Activated CD4-positive, alpha-beta T cell treated with anti-CD3 and anti-CD28 coated beads, Interleukin-2, Interleukin-6, amounts not matched to agents 100 ng/mL and 50 ng/mL, durations not matched to agents 16 hours and 8 hours (primary cell): ENCODE measurements at regions not wholly inside any gene's neighbourhood (a gene's known extent, or its start where the extent isn't known, plus 50 kb on each side); places are given as distances from the start of the nearest gene placed in this dataset.
A peak's percentile ranks its signal among the peaks of the same experiment; 100 is the strongest.
"Not testable (repeated sequence)": the region's sequence is repeated elsewhere in the genome, so short reads cannot be mapped to it uniquely, and the experiment has no call there.

ENCODE experiments used
- DNase-seq: peaks from one replicate; pipeline ENCODE4 v3.0.0-alpha.2; 2020

DNA sequence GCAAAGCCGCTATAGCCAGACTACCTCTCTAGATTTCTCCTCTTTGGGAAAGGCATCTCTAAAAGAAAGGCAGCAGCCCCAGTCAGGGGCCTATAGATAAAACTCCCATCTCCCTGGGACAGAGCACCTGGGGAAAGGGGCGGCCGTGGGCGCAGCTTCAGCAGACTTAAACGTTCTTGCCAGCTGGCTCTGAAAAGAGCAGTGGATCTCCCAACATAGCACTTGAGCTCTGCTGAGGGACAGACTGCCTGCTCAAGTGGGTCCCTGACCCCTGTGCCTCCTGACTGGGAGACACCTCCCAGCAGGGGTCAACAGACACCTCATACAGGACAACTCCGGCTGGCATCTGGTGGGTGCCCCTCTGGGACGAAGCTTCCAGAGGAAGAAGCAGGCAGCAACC, 276.5 kb downstream of the CD109 start:
- not testable (repeated sequence) for DNase-seq

DNA sequence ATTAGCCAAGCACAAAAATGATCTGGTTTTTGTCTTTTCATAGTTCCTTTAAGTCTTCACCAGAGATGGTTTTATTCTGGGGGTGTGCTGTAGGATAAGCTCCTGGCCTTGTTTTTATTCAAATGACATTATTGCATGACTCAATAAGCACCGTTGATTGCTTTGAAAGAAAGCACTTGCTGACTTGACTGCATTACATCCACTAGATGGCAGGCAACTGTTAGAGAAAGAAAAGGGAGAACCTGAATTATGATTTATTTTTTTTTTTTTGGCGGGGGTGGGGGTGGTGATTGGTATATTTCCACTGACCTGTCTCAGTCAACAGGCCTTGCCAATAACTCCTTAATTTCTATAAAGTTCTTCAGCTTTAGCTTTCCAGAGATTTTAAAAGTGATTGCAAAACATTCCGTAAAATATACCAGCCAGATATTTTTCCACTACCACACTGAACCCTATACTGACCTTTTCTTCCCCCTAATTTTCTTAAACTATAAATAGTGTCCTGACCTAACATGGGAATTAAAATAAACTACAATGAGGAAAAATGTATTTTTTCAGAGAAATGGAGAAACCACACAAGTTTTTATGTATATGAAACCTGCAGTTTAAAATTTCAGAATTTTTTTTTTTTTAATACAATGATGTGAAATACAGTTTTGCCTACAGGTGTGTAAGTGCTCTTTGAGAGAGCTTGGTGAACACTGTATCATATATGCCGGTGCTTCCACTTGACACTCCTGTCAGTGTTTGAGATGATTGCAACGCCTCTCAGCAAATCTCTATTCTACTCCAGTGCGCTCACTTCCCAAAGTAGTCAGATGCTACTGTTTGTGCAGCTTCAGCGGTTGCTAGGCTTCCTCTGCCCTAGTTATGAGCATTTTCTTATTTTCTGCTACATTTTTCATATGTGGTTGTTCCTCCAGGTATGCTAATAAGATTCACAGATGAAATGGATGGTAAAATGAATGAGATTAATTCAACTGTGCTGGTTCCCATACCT, 274.3 kb downstream of the CD109 start:
- peak; percentile 44 for DNase-seq

DNA sequence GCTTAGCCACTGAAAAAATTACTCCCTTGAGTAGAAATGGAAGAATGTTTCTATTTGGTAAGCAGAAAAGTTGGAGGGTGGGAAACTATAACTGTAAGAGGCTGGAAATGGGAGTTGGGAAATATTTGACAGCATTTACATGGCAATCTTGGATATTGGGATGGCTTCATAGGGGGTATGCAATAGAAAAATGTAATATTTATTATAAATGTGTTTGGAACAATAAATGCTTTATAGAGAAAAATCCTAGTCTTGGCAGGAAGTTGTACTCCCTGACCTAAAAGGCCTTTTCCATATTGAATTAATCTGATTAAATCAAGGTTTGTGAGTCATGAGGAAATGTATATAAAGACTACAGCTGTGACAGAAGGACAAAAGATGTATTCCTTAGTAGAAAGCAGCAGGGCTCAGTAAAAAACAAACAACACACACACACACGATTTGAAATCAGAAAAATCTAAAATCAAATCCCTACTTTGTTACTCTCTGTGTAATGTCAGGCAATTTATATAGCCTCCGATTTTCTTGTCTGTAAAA, 272.3 kb downstream of the CD109 start:
- DNase-seq = no peak

DNA sequence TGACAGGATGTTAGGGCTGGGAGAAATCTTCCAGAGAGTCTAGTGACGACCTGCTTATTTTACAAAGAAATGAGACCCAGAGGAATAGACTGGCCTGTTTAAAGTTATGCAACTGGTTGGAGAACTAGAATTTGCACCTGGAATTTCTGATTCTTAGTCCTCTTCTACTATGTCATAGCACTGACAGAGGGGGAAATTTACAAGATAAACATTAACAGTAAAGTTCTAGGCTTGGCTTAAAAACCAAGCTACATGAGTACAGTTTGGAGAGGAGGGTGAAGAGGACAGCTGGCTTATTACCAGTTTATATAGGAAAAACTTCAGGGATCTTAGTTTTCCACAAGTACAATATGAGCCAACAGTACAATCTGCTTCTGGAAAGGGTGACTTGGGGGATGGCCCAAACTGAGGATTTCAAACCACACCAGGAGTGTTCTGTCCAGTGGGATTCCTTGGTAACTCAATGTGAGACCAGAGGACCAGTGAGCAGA, 269.6 kb downstream of the CD109 start:
- DNase-seq = no peak

DNA sequence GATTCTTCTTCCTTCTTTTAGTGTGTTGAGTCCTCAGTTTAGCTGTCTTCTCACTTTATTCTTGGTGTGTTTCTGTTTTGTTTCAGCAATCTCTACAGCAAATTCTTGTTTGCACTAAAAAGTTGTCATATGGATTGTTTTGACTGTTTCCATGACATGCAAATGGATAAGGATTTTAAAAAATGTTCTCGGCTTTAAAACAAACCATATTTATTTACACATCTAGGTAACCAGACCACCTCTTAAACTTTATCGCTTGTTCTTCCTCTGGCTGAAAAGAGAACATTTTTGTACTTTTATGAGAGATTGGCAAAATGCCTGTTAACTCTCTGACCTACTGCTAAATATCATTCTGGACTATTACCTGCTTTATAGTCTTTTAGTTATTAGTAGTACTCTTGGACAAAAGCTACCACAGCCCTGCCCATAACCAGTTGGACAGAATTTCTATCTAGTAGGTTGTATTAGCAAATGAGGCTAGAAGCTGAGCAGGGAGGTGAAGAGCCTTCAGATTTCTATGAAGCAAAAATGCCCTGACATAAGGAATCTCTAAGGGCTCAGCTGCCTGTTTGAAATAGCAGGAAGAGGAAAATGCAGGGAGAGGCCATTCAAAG, 268.3 kb downstream of the CD109 start:
- DNase-seq = no peak

DNA sequence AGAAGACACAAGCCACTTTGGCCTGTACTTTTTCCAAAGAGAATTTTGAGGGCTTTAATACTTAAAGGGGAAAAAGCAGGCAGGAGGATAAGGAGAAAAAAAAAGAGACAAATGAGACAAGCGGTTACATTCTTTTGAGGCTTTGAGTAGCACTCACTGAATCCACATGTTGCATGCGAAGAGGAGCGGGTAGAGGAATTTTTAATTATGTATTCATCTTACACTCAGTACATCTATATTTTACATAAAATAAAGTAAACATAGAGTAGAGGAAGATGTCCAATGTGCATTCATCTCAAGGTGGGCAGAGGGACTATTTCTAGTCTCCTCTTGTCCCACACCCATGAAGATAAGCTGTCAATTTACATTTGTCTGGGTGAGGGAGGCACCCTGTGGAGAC, 266.9 kb downstream of the CD109 start:
- no peak for DNase-seq

DNA sequence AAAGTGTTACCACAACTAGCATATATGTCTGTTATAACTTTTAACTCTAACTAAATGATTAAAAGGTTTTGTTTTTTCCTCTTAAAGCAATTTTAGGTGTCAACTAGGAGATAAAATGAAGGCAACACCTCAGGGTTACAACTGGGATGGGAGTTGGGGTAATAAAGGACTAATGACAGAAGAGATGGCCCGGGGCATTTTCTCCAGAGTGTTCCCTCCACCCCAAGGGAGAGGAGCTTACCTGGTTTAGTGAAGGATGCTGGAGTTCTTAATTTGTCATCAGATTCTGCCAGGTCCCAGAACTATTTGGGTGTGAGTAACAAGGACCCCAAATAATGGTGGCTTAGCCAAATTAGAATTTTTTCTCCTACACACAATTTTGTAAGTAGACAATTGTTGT, 260.3 kb downstream of the CD109 start:
- DNase-seq = no peak

DNA sequence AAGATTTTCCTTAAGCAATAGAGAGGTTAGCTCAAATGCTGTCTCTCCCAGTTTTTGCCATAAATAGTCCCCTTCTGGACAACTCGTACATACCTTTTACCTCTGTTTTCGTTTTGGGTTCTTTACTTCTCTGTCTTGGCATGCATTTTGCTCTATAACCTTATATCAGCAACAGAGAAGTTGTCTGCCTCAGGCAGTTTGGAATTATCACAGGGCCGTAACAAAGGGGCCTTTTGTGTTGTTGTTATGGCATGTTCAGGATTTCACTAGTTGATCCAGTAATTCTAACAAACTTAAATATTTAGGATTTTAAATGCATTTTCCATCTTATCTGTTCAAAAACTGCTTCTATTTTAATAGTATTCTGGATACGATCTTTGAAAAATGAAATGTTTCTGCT, 259.8 kb downstream of the CD109 start:
- DNase-seq = no peak

DNA sequence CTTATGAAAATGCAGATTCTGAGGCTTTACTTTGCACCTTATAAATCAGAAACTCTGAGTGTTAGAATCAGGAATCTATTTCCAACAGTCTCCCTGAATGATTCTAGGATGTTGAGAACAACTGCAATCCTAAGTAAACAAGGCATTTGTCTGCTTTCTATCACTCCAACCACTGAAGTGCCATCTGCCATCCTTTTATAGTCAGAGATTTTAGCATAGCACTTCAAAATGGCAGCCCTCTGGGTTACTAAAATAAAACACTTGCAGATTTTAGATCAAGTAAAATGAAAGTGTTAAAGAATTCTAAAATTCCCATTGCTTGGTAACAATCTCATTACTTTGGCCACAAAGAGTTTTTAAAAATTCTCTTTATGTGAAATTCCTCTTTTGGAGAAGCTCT, 258.9 kb downstream of the CD109 start:
- DNase-seq = no peak

DNA sequence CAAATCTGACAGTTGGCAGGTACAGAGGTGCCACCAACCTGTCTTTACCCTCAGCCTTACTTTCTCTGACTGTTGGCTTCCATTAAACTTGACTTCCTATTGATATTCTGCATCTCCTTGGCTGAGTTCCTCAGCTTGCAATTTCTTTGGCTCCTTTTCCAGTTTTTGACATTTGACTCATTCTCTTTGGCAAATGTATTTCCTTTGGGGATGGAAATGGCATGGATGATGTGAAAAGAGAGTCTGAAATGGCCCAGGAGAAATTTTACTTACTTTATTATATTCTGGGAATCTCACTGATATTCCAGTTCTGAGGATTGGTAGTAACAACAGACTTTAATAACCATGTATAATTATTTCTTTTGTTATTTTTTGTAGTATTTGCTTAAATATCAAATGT, 255.2 kb downstream of the CD109 start:
- no peak for DNase-seq

DNA sequence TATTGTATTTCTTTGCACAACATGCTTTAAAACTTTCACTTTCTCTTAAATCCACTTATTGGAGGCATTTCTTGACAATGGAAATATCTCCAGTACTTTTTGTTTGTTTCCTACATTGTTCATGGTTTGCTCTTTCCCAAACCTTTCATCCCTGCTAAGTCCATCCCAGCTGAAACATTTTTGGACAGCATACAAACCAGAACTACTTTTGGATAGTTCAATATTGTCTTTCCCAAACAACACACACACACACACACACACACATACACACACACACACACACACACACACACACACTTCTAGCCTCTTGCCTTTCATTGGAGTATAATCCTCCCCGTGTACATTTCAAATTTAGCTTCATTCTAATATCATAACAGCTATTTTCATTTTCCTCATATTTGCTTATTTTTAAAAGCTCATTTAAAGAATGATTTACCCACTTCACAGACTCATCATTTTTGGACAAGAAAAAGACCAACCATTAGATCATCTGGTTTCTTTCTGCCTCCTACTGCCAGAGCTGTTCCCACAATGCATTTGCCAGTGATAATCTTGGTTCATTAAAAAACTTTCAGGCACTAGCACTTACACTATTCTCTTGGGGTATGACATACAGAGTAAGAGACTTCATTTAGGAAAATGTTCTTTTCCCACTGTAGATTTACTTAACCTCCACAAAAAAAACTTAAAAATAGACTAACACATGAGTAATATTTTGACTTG, 248.1 kb downstream of the CD109 start:
- no peak for DNase-seq

DNA sequence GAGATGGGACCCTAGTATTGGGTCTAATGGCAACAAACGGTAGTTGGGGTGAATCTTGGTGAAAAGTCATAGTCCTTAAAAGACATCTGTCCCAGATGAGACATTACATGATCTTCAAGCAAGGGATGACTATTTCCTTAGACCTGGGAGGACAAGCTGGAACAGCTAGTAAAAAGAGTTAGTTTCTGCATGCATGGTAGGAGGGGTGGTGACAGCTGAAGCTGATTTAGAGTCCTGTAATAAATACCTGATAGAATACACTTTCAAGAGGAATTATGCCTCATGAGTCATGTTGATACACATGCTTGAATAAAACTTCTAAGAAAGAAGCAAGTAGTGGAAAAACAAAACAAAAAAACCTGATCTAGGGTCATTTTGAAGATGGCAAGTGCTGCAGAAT, 247.4 kb downstream of the CD109 start:
- DNase-seq = no peak

DNA sequence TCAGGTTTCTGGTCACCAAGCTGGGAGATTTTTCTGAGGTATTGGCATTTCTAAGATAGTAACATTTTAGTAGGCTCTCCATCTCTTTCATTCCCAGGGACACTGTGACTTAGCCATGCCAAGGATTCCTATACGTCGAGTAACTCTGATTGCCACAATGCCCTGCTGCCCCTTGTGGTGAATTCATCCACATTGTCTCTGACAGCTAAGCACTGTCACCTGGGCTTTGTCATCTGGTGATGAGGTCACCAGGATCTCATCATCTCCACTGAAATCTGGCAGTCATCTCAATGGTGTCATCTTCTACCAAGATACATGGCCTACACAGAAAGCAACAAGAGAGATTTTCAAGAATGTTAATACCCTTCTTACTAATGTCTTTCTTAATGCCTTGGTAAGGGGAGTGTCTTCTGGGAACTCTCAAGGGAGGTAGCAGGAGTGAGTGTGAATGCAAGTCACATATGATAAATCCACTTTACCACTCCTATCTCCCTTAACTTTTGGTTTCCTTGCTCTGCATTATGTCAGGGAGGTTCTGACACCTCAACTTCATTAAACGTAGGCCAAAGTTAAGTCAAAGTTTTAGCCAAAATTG, 246.7 kb downstream of the CD109 start:
- DNase-seq = no peak

DNA sequence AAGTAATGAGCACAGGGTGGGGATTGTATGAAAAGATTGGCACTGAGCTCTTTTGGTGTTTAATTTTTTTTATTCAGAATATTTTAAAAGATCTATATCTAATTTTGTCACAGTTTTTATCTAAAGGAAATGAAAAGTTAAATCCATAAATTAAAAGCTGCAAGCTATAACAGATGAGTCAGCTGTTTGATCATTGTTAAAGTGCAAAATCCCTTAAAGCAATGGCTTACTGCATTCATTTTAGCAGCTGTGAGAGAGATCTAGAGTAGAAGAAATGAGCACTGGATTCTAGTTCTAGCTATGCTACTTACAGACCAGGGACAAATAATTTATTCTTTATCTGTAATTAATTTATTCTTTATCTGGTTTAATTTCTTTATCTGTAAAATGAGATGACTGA, 245.9 kb downstream of the CD109 start:
- DNase-seq = no peak

DNA sequence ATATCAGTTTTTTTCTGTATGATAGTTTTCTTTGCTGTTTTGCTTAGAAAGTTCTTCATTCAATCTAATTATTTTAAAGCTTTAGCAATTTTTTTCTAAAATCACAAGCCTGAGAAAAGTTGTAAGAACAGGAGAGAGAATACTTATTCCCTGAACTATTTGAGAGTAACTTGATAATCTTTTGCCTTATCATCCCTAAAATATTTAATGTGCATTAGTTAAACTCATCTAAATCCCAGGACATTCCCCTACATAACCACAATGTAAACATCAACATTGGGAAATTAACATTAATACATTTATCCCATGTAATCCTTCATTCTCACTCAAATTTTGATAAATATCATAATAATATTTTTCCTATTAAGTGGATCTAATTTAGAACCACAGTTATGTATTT, 241.8 kb downstream of the CD109 start:
- DNase-seq = no peak

DNA sequence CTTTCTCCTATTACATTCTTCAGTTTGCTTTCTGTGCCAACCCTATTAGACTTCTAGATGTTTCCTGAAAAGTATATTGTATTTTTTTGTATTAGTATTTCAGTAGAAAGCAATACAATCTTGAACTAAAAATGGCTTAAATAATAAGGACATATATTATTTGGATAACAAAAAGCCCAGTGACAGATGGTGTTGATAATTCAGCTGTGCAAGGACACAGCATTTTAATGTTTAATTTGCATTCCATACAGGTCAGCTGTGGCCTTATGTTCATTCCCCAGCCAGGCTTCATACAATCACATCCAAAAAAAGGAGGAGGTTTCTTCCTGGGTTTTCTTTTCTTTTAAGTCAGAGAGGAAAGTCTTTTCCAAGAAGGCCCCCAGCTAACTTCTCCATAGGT, 236.9 kb downstream of the CD109 start:
- no peak for DNase-seq

DNA sequence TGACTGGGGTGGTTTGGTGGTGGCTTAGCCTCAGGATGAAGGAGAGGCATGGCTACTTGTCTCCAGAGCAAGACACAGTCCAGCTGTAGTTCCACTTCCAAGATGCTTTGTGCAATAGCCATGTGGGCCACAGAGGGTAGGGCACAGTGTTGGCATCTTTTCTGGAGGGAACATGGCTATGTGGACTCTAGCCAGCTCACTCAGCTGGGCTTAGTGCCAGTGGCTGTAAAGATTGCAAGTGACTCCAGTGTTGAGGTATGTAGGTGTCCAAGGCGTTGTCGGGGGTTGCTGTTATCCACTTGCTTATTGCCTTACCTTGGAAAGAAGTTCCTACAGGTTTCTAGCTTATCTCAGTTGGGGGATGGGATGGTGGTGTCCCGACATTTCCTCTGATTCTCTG, 233.4 kb downstream of the CD109 start:
- DNase-seq = no peak

DNA sequence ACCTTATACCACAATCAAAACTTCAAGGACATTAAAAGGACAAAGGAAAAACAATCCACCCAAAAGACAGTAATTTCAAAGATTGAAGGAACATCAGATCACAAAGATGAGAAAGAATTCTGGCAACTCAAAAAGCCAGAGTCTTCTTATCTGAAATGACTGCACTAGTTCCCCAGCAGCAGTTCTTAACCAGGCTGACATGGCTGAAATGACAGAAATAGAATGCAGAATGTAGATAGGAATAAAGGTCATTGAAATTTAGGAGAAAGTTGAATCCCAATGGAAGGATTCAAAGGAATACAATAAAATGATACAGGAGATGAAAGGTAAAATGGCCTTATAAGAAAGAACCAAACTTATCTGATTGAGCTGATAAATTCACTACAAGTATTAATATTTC, 231.4 kb downstream of the CD109 start:
- DNase-seq = no peak

DNA sequence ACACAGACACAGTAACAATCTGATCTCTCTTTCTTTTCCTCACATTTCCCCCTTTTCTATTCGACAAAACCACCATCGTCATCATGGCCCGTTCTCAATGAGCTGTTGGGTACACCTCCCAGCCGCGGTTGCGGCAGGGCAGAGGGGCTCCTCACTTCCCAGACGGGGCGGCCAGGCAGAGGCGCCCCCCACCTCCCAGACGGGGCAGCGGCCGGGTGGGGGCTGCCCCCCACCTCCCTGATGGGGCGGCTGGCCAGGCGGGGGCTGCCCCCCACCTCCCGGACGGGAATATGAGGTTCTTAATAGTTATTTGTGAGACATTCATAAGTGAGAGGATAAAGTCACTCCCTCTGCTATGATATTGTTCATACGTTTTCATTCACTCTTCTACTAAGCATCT, 229.7 kb downstream of the CD109 start:
- not testable (repeated sequence) for DNase-seq

DNA sequence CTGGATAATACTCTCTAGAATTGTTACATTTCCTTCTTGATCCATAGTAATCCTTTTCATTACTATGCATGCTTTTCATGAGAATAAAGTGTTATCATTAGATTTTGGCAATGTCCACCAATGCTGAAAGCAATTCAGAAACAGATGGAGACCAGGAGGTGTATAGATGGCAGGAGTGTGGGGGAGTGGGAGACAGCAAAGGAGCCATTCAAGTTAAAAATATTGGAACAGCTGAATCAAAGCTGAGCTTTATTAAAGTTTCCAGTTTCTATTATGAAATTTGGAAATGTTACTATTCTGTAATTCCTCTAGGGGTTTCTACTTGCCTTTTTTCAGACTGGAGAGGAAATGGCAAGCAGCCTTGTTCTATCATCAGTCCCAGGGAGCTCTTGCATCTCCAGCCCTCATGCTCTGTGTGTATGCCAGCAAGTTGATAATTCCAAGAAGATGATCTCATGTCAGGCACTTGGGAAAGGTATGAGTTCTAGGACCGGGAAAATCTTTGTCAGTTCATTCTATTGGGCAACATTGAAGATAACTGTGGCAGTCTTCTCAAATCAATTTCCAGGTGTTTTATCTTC, 228.0 kb downstream of the CD109 start:
- DNase-seq = no peak

DNA sequence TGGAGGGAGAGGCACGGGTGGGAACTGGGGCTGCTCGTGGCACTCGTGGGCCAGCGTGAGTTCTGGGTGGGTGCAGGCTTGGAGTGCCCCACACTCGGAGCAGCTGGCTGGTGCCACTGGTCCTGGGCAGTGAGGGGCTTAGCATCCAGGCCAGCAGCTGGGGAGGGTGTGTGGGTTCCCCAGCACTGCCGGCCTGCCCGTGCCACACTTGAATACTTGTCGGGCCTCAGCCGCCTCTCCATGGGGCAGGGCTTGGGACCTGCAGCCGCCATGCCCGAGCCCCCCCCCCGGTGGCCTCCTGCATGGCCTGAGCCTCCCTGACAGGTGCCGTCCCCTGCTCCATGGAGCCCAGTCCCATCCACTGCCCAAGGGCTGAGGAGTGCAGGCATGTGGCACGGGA, 207.2 kb downstream of the CD109 start:
- DNase-seq = no peak

DNA sequence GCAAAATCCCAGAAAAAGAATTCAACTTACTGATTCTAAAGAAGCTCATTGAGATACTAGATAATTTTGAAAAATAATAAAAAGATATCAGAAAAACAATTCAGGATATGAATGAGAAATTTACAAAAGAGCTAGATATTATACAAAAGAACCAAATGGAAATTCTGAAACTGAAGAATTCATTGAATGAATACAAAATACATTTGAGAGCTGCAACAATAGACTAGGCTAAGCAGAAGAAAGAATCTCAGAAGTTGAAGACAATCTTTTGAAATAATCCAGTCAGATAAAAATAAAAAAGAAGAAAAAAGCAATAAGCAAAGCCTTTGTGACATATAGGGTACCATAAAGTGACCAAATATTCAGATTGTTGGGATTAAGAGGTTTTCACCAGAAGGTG, 206.0 kb downstream of the CD109 start:
- DNase-seq = no peak

DNA sequence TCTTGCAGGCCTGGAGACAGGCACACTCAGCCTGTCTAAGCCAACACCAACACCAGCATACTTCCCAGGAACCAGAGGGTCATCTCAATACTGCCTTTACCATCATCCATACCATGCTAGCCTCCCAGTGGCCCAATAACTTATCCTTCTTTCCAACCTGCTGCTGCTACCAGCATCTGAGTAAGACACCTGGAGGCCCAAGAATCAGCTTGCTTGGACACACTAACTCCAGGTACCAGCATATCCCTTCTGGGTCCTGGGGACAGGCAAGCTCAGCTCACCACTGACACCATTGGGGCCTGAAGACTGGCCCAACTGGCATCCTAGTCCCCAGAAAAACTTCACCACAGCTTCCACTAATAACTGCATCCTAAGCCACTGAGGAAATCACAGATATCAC, 205.3 kb downstream of the CD109 start:
- DNase-seq = no peak
